ENCODE measurements at regions not wholly inside any gene's neighbourhood (a gene's known extent, or its start where the extent isn't known, plus 50 kb on each side); places are given as distances from the start of the nearest gene placed in this dataset.

GRCh38 chr6:65771946-65772345 is 64.9 kb upstream of the EYS start:
- intact Hi-C loops (cut with micrococcal nuclease): no loop called here
- peaks cover 33% of the 10 kb centered on the region for H3K9me3 Mint-ChIP-seq
- no peaks in the 10 kb centered on the region for H3K4me1 Mint-ChIP-seq (ENCODE audit: low read depth)

GRCh38 chr6:65761890-65762289 is 54.9 kb upstream of the EYS start:
- no peak overlapping the region for H3K27ac Mint-ChIP-seq
- H3K27me3 Mint-ChIP-seq: no peaks in the 10 kb centered on the region
- H3K4me1 Mint-ChIP-seq (ENCODE audit: low read depth): no peaks in the 10 kb centered on the region
- no peaks in the 10 kb centered on the region for H3K9me3 Mint-ChIP-seq
- intact Hi-C loops (cut with micrococcal nuclease): no loop called here
- no peaks in the 10 kb centered on the region for H3K36me3 Mint-ChIP-seq (ENCODE audit: low read depth)
- no peak overlapping the region for H3K4me3 Mint-ChIP-seq

More at GRCh38 chr6:65771946-65772345, 64.9 kb upstream of the EYS start:
- Mint-ChIP-seq H3K4me3 (no peak overlapping the region), H3K36me3 (ENCODE audit: low read depth) (no peaks in the 10 kb centered on the region), H3K27ac (no peak overlapping the region), H3K27me3 (no peaks in the 10 kb centered on the region)

- H3K4me3 Mint-ChIP-seq: no peak overlapping the region
- H3K4me1 Mint-ChIP-seq (ENCODE audit: low read depth): no peaks in the 10 kb centered on the region
- H3K27me3 Mint-ChIP-seq: no peaks in the 10 kb centered on the region
- H3K36me3 Mint-ChIP-seq (ENCODE audit: low read depth): no peaks in the 10 kb centered on the region
- no peaks in the 10 kb centered on the region for H3K9me3 Mint-ChIP-seq
- intact Hi-C loops (cut with micrococcal nuclease): no loop called here
- H3K27ac Mint-ChIP-seq: no peak overlapping the region
These were observed 53.3 kb upstream of the EYS start for GRCh38 chr6:65760285-65760684.
